GM21723 (cell line): ENCODE measurements at regions not wholly inside any gene's neighbourhood (a gene's known extent, or its start where the extent isn't known, plus 50 kb on each side); places are given as distances from the start of the nearest gene placed in this dataset.
A peak's percentile ranks its signal among the peaks of the same experiment; 100 is the strongest.
"Not testable (repeated sequence)": the region's sequence is repeated elsewhere in the genome, so short reads cannot be mapped to it uniquely, and the experiment has no call there.

Experiments
- ATAC-seq: cut with Tn5 transposase; IDR thresholded peaks from one replicate; pipeline ENCODE4 v1.9.1; 2021; ENCODE audit warnings: mild to moderate bottlenecking, moderate library complexity; ENCODE audit not compliant: unreplicated experiment

GRCh38 chr1:71345491-71345890, 264.7 kb upstream of the ZRANB2 start:
- ATAC-seq: no peak

- ATAC-seq: no peak
These were observed 263.0 kb upstream of the ZRANB2 start for GRCh38 chr1:71343686-71344416.

- ATAC-seq: no peak
These were observed 258.4 kb upstream of the ZRANB2 start for GRCh38 chr1:71339238-71339637.

- no peak for ATAC-seq
These were observed 250.2 kb upstream of the ZRANB2 start for GRCh38 chr1:71330991-71331390.

DNA sequence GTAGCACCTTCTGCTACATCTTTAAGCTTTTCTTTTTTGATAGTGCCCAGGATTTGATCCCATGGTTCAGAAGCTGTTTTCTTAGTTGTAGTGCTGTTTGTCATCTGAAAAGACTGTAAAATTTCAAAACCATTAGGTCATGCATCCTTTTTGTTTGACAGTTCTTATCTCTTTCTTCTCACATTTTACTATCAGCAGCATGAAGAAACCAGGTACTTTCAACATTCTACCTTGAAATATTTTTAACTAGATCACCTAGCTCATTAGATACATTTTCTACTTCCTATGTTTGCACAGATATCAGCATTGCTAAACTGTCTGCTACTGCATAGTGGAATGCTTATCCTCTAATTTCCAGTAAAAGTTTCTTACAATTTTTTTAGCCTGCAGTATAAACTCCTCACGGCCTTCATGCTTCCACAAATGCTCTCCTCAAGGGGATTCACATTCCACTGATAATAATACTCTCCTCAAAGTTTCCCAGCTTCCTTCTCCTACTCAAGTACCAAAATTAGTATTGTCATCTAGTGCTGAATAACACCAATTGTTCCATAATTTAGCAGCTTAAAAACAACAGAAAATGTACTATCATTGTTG, 243.9 kb upstream of the ZRANB2 start:
- ATAC-seq: no peak

DNA sequence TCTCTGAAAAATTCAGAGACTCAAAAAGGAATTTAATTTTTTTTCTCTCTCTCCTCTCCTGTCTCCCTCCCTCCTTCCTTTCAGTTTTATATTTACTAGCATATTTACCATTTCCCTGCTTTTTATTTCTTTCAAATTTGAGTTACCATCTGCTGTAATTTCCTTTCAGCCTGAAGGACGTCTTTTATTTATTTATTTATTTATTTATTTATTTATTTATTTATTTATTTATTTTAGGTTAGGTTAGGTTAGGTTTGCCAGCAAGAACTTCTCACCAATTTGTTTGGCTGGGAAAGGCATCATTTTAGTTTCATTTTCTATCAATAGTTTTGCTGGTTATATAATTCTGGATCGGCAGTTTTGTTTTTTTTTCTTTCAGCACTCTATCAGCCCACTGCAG, 231.7 kb upstream of the ZRANB2 start:
- ATAC-seq: no peak

- ATAC-seq: no peak
These were observed 230.5 kb upstream of the ZRANB2 start for GRCh38 chr1:71311376-71311775.

DNA sequence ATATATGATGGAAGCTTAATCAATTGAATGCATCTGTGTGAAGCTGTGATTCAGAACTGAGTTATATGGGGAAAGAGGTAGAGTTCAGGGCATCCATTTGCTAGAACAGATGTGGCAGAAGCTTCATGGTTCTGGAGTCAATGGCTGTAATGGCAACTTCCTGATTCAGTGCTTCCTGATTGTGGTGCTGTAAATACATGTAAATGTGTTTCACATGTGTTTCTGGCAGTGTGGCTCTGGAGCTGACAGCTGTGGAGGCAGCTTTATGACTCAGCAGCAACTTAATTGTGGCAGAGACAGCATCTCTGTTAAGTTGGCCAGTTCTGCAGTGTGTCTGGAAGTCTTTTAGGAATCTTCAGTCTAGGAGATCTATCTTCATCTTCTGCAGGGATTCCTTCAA, 226.6 kb upstream of the ZRANB2 start:
- ATAC-seq: peak; percentile 67

GRCh38 chr1:71304125-71304524, 223.3 kb upstream of the ZRANB2 start:
- ATAC-seq: no peak

DNA sequence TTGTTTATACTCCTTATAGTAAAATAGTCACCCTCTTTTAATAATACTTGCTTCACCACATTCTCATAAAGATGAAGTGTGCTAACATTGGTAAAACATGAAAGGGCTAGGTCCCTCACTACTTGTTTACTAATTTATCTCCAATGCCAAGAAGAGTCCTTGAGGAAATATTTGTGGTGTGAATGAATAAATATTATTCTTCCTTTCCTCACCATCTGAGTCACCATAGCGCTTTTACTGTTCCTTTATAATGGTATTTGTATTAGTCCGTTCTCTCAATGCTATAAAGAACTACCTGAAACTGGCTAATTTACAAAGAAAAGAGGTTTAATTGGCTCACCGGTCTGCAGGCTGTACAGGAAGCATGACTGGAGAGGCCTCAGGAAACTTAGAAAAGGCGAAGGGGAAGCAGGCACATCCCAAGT, 222.8 kb upstream of the ZRANB2 start:
- ATAC-seq: no peak

- no peak for ATAC-seq
These were observed 217.8 kb upstream of the ZRANB2 start for GRCh38 chr1:71298633-71299032.

- ATAC-seq: no peak
These were observed 215.8 kb upstream of the ZRANB2 start for GRCh38 chr1:71296551-71297134.

GRCh38 chr1:71295350-71295749, 214.5 kb upstream of the ZRANB2 start:
- no peak for ATAC-seq

- ATAC-seq: no peak
These were observed 213.3 kb upstream of the ZRANB2 start for GRCh38 chr1:71294178-71294577.

DNA sequence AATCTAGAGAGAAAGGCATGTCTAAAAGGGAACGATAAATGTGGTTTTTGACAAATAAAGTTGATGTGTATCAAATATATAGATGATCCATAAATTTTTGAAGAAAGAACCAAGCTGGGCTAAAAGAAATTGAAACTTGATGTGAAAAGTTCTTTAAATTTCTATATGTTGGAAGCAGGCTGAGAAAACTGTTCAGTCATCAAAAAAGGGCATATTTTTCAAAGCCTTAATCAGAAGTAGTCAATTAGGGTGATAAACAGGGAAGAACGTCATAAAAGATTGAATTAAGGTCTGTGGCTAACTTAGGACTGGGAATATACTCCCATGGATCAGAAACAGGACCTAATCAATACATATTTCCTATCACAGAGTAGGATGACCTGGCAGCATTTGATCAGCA, 211.4 kb upstream of the ZRANB2 start:
- no peak for ATAC-seq

DNA sequence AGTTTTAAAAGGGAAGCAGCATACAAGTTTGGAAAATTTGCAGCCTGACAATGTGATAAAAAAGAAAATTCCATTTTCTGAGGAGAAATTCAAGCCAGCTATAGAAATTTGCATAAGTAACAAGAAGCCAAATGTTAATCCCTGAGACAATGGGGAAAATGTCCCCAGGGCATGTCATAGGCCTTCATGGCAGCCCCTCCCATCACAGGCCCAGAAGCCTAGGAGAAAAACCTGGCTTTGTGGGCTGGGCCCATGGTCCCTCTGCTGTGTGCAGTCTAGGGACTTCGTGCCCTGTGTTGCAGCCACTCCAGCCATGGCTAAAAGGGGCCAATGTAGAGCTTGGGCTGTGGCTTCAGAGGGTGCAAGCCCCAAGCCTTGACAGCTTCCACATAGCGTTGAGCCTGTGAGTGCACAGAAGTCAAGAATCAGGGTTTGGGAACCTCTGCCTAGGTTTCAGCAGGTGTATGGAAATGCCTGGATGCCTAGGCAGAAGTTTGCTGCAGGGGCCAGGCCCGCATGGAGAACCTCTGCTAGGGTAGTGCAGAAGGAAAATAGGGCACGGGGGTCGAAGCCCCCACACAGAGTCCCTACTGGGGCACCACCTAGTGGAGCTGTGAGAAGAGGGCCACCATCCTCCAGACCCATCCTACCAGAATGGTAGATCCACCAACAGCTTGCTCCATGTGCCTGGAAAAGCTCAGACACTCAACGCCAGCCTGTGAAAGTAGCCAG, 209.8 kb upstream of the ZRANB2 start:
- ATAC-seq: not testable (repeated sequence)

- ATAC-seq: no peak
These were observed 204.7 kb upstream of the ZRANB2 start for GRCh38 chr1:71285529-71285928.

GRCh38 chr1:71276466-71276865, 195.6 kb upstream of the ZRANB2 start:
- ATAC-seq: no peak

DNA sequence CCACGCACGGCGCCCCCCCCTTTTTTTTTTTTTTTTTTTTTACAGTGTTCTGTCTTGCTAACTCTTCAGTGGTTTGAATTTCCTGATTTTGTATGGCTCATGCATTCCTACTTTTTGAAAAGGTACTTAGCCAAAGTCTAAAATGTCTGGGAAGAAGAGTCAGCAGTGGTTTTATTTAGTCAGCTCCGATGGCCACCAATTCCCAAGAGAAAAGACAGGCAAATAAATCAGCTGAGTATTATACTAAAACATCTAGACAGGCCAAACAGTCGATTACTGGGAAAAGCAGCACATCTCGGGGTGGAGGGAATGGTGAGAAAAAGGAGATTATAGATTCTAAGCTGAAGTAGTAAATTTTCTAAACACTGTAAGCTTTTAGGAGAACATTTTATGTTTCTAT, 192.5 kb upstream of the ZRANB2 start:
- no peak for ATAC-seq

DNA sequence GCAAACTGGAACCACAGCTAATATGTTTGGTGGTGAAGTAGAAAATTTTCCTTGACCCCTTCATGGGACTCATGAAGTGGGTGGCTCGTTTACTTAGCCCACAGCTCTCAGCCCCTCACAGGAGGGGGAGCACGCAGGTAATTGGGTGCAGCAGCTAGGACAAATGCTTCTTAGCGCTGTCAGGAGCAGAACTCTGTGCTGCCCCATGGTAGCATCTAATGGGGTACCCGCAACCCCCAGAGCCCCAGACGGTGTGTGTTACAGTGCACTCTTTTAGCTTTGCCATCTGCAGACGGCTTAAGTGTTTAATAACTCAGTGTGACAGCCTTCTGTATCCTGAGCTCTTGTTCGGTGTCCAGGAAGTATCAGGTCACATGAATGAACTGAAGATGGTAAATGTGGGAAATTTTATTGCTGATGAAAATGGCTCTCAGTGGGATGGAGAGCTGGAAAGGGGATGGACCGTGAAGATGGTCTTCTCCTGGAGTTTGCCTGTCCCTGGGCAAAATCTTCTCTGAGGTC, 189.6 kb upstream of the ZRANB2 start:
- no peak for ATAC-seq

DNA sequence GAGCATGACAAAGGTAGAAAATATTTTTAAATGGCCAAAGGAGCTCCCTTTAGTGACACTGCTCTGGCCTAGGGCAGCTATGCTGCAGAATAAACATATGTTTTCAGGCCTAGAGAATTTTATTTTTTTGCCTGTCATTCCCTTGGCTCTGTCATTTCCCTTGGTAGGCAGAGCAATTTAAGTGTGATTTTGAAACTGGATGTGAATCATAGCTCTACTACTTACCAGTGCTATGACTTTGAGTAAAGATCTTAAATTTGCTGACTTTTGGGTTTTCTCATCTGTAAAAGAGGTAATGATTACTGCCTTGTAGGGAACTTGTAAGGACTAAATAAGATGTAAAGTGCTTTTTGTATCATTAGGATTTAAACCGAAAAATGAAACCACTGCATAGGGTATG, 189.0 kb upstream of the ZRANB2 start:
- ATAC-seq: no peak

GRCh38 chr1:71269179-71269578, 188.3 kb upstream of the ZRANB2 start:
- no peak for ATAC-seq
